GF-D8 (cell line): ENCODE measurements at regions not wholly inside any gene's neighbourhood (a gene's known extent, or its start where the extent isn't known, plus 50 kb on each side); places are given as distances from the start of the nearest gene placed in this dataset.

Experiments
- DNase-seq: peaks from one replicate; lab custom pipeline; 2025; lab: John Stamatoyannopoulos, UW

DNA sequence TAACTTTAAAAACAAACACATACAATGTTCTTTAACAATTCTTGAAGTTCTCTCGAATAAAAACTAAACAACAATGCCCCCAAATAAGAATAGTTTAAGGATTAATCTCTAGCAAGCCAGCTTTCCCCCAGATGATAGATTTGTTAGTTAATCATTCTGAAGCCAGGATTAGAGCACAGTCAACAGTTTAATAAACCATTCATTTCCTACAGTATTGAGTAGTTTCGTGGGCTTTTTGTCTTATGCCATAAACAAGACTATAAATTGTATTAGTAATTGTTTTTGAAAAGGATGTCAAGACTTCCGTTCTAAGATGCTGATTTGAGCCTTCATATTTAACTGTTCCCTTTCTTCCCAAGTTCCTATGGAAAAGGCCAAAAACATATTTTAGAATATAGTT is 136.6 kb downstream of the PIK3R1 start:
- no peak for DNase-seq

DNA sequence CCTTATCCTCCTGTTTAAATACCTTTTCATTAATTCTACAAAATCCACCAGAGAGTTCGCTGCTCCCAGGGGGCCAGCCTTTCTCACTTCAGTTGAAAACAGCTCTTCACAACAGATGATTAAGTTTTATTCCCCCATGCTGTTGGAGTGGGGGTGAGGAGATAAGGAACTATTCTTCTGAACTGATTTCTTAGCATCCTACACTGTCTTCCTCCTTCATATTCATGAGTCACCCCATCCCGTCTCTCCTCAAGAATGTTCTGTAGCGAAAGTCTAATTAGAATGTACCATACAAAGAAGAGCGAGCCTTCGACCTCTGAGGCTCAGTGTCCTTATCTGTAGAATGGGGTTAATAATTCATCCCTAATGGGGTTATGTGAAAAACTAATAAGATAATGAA is 138.0 kb downstream of the PIK3R1 start:
- DNase-seq = no peak

DNA sequence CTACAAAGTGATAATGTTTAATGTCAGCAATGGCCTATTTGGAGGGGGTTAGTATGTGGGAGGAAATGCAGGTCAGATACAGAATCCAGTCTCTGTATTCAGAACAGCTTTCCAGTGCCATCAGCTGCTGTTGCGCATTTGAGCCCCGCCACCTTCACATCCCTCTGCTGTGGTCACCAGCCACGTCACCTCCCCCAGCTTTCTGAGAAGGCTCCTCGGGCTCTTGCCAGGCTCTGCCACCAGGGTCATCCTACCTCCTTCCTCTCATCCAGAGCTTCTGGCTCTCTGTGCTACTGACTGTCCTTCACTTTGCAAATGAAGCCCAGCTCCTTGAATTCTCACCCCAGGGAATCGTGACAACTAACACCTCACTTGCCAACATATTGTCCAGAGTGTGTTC is 138.8 kb downstream of the PIK3R1 start:
- DNase-seq = no peak

DNA sequence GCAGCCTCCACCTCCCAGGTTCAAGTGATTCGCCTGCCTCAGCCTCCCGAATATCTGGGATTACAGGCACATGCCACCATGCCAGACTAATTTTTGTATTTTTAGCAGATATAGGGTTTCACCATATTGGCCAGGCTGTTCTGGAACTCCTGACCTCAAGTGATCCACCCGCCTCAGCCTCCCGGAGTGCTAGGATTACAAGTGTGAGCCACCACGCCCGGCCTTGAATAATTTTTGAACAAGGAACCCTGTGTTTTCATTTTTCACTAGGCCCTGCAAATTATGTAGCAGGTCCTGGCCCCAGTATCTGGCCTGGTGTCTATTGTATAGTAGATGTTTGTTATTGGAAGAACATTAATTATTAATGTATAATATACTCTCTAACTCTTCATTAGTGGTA is 140.7 kb downstream of the PIK3R1 start:
- DNase-seq = no peak

DNA sequence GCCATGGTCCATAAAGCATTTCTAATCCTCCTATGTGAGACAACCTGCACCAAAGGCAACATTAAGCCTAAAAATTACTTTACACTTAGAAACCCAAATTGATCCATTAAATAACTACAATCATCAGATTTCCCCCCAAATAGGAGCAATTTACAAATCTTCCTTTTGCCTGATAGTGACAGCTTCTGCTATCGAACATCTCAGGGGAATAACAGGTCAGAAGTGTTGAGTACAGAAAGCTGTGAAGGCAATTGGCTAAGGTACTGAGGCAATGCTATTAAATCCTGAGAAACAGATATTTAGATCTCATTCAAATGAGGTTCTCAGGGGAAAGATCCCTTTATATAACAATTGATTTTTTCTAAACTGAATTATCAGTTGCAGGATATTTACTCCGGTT is 141.1 kb downstream of the PIK3R1 start:
- no peak for DNase-seq

DNA sequence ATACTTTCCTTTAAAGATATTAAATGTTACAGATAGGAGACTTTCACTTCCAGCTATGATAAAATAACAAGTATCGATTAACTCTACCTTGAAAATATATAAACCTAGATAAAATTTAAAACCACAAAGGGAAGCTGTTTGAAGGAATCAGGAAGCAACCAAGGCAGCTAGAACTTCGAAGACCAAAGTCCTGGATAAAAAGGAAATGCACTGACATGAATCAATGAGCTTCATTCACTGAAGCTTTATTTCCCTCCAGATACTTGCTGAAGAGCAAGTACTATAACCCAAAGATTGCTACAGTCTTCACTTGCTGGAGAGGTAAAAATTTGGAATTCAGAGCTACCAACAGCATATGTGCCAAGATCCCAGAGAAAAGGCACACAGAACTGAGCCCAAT is 144.1 kb downstream of the PIK3R1 start:
- DNase-seq = no peak

DNA sequence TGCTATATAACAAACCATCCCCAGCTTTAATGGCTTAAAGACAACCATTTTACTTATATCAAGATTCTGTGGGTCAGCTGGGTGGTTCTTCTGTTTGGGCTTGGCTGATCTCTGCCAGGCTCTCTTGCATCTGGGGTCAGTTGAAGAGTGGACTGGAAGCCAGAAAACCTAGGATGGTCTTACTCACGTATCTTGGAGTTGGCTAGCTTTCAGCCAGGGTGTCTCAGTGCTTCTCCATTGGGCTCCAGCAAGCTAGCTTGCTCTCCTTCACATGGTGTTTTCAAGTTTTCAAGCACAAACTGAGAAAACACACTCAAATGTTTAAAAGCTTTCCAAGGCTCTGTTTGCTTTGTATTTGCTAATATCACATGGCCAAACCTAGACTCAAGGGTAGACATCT is 146.8 kb downstream of the PIK3R1 start:
- DNase-seq = no peak

DNA sequence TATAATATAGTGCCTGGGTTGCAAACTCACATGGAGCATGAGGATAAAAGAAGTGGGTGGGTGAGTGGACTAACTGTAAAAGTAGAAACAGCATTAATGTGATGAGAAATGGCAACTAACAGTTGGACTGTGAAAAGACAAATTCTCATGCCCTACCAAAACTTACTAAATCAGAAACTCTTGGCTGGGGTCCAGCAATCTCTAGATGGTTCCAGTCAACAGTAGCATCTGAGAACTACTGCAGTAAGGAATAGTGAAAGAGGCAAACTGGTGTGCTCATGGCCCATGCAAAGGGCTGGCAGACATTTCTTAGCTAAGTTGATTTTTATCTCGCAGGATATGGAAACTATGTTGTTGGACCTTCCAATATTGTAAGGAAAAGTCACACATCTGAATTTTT is 150.3 kb downstream of the PIK3R1 start:
- DNase-seq = no peak

DNA sequence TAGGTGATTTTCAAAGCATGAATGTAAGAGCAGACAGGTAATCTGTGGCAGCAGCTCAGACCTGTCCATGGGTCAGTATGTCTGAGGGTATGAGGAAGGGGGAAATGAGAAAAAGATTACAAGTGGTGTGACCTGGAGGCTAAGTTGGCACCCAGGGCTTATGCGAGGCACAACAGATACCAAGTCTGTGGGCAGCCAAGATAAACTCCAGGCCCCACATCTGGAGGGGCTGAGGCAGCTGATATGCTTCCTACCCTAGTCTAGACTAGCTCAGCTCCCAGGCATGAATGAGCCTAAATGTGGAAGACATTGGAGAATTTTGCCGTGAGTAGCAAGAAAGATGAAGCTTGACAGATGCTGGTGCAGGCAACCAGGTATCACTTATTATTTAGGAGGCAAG is 151.7 kb downstream of the PIK3R1 start:
- no peak for DNase-seq

DNA sequence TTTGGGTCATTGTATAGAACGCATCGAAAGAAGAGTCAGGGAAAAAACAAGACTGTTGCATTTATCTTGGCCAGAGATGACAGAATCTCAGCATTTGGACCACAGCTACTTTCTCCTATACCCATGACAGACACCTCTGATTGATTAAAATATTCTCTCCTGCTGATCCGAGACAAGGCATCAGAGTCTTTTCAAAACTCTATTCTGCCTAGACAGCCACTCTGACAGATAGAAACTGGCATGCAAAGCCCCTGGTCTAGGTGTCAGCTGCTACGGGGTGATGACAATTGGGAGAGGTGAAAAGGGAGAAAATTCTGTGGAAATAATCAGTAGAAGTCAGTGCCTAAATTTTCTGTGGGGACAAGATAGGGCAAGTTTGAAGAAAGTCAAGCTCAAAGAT is 152.2 kb downstream of the PIK3R1 start:
- no peak for DNase-seq

DNA sequence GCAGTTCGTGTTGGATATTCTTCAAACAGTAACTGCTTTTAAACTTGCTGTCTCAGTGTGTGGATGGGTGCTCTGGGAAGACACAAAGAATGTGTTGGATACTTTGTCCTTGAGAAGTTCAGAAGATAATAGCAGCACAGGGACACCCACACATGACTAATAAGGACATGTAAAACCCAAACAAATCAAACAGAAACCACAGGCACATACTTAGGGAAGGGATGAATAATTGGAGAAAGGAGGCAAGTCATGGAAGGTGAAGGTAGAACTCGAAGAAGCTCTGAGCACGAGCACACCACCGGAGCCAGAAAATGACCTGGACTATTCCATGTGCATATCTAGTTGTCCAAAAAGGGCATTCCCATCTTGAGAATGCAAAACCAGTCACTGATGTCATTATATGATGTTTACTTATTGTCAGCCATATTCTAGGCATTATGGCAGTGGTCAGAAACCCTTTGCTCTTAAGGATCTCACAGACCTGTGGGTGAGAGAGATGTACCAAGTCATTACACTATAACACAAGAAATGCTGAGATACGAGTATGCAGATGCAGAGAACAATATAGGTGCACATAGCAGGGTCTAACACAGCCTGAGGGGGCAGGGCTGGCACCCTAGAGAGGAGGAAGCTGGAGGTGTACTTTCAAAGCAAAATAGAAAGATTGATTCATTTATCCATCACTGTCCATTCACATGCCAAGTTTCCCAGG is 152.9 kb downstream of the PIK3R1 start:
- no peak for DNase-seq

DNA sequence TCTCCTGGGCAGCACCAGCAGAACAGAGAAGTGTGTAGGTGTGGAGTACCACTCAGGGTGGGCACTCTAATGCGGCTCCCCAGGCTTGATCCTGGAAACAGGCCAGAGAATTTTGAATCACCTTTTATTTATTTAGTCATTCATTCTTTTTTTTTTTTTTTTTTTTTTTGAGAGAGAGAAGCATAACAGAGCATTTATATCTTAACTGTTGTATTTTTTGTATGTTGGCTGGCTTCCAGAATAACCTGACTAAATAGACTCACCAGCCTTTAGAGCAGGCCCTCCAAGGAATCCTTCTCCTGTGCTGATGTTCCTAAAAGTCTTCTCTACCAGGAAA is 153.4 kb downstream of the PIK3R1 start:
- DNase-seq = no peak

DNA sequence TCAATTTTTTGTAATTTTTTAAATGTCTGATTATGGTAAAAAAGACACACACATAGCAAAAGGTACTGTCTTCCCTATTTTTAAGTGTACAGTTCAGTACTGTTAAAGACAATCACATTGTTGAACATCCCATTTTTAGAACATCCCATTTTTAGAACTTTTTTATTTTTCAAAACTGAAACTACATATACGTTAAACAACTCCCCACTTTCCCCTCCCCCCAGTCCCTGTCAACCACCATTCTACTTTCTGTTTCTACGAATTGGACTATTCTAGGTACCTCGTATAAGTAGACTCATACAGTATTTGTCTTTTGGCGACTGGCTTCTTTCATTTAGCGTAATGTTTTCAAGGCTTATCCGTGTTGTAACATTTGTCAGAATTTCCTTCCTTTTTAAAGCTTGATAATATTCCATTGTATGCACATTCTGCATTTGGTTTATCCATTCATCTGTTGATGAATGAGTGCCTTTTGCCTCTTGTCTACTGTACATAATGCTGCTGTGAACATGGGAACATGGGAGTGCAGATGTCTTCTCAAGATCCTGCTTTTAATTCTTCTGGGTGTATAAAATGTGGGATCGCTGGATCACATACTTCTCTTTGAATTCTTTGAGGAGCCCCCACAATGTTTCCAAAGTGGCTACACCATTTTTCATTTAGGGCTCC is 154.0 kb downstream of the PIK3R1 start:
- DNase-seq = no peak

DNA sequence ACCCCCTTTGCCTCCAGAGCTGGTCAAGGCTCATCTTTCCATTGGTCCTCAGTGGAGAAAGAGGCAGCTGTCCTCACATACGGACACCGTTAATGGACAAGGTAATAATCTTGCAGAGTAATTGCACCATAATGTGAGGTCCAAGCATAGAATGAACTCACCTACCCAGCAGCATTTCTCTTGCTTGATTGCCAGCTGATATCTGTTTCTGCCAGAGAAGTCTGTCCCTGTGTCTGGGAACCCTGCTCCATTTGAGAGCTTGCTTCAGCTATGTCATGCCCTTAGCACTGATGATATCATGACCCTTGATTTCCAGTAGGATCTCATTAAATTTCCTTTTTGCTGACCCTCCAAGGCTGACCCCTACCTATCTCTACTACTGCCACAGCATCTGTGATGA is 154.6 kb downstream of the PIK3R1 start:
- DNase-seq = no peak

DNA sequence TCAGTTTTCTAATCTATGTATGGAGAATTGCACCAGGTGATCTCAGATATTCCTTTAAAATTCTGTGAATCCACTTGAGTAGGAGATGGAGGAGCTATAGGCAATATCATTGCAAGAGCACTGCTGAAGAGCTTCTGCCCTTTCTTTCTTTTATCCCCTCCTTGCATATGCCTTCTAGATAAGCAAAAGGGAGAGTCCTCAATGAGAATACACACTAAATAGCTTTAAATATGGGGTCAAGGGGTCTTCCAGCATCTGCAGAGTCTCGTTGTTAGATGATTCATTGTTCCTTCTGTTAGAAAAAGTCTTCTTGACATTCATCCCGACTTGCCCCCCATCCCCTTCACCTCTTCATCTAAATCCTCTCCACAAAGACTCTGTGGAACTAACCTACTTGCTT is 156.1 kb downstream of the PIK3R1 start:
- no peak for DNase-seq

DNA sequence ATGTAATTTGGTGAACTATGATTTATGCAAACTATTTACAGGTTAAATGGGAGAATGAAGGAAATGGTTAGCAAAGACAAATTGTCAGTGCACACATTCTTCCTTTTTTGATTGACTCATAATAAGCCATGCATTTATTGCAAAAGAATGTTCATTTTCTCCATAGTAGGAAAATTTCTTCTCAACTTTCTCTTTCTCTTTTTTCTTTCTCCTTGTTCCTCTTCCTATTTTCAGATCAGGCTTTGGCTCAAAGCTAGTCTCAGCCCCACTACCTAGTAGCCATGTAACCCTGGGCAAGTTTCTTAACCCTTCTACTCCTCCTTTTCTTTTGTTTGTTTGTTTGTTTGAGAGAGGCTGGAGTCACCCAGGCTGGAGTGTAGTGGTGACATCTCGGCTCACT is 156.6 kb downstream of the PIK3R1 start:
- no peak for DNase-seq

DNA sequence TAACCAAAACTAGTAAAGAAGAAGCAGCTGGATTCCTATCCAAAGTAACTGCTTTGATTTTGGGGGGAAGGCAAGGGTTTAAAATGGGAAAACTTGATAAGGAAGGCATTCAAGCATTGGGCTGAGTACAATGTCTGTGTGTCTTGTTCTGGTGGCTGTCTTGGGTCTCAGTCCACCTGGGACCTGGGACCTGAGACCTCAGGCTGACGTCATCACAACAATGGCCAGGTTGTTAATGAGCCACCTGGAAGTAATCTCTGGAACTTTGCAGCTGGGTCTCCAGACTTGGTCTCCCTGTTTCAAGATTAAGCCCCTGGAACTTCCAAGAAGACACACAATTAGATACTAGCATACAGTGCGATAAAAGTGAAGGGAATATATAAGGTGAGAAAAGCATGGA is 157.5 kb downstream of the PIK3R1 start:
- no peak for DNase-seq

DNA sequence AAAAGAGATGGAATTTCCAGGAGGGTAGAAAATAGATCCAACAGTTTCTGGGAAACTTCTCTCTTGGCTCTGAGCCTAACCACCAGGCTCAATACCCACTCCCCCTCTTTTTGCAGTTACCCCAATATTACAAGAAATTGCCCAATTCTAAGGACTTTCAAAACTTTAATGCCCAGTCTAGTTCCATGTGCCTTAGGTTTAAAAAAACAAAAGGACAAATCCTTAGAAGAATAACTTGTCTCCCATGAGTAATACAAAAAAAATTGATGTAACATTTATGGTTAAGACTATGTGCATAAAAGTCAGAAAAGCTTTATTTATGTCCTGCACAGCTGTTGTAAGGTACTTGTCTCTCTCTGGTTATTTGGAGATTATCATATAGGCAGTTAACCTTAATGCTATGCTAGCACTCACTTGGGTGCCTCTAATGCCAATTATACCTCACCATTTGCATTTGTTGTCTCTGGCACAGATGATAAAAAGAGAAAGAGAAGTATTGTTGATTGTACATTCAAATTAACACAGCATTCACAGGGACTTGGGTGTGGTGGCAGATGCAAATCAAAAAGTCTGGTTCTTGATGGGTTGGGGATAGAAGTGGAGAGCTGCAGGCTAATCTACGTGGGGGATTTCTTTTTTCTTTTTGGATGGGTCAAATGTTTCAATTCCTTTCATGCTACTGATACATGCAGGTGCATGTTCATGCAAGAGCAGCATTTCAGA is 159.4 kb downstream of the PIK3R1 start:
- no peak for DNase-seq

DNA sequence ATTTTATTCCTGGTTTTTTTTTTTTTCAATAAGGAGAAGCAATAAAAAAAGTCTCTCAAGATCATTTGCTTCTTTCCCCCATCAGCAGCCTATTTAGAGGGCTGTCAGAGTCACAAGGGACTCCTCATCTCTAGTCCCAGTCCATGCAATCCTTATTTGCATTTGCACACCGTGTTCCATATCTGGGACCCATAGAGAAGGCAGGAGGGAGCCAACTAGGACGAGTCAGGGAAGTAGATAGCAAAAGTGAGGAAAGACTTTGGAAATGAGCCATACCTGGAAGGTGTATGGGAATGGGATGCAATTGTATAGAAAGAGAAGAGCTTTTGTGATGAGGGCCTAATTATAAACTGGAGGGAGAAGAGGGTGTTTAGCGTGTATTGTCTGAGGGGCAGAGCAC is 160.0 kb downstream of the PIK3R1 start:
- no peak for DNase-seq

DNA sequence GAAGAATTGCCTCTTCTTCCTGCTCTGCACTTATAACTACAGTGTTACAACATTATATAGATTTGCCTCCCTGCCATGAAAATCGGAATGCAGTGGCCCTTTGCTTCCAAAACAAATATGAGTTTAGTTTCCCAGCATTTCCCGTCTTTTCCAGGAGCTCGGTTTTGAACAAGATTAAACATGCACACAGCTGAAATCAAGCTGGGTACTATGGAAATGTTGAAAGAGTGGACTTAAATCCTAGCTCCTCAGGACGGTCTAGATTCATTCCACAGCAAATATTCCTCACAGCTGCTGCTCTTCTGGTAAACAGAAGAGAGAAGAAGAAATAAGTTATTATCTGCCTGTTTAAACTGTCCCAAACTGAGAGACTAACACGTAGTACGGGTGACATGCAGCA is 161.4 kb downstream of the PIK3R1 start:
- no peak for DNase-seq

DNA sequence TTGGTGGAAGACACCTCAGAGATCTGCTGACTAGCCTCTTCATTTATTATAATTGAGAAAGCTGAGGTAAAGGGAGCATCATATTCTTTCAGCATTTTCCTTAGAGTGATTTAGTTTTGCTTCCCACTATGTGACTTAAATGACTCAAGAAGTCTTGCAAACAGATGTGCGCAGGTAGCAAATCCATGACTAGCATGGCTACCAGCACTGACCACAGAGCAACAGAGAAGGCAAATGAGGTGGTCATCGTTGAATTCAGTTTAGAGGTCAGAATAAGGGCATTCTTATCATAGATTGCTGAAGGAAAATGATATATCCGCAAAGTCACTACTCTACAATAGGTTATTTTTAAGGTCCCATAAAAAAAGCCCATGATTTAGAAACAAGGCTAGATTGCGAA is 162.2 kb downstream of the PIK3R1 start:
- no peak for DNase-seq

DNA sequence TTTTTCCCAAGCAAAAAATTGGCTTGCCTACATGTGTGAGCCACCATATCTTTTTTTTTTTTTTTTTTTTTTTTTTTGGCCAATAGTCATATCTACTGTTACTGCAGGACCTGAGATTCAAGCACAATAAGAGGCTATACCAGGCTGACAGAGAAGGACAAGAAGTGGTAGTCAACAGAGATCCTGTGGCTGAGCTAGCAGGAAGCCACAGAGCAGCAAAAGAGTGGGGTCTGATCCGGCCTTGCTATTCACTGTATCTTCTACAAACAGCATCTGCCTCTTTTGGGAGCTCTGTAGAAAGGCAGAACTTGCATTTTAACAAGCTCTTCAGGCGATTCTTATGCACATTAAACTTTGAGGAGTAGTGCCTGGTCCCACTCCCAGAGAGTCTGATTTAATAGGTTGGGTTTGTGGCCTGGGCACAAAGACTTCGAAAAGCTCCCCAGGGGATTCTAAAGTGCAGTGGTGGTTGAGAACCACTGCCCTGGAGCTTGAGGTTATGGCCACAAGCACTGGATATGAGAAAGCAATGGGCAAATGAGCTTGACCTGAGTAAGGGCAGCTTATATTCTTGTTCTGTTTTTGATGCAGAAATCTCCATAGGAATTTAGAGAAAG is 162.8 kb downstream of the PIK3R1 start:
- DNase-seq = no peak
